B cell (primary cell): ENCODE measurements at regions not wholly inside any gene's neighbourhood (a gene's known extent, or its start where the extent isn't known, plus 50 kb on each side); places are given as distances from the start of the nearest gene placed in this dataset.

ENCODE experiments used
- EZH2 ChIP-seq: IDR thresholded peaks from 2 replicates; pipeline ENCODE4 v1.6.1; 2012; ENCODE audit warnings: borderline replicate concordance, low read depth, mild to moderate bottlenecking, moderate library complexity, low read length; ENCODE audit not compliant: insufficient read depth, poor library complexity, severe bottlenecking
- TF ChIP-seq, protein P1 (sequence below): fragments of 200-600 bp; IDR thresholded peaks from one replicate; pipeline ENCODE4 v1.8.0; 2022; ENCODE audit warnings: antibody characterized with exemption, mild to moderate bottlenecking

DNA sequence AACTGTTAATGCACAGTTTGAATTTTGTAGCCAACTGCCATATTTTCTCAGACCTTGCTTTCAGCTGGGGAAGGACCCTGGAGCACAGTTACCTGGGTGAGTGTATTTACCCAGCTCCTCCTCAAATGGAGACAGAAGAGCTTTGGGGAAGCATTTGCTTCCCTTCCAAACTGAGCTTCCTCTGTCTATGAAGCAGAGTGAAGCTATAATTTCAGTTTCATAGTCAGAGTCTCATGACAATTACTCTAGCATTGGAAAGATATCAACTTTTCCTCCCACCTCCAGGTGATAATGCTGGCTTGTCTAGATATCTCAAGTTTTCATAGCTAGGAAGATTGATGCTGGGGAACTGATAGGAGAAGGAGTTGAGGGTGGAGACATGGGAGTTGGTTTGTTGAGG is 406.4 kb upstream of the CLINT1 start:
- TF ChIP-seq, protein P1, sequence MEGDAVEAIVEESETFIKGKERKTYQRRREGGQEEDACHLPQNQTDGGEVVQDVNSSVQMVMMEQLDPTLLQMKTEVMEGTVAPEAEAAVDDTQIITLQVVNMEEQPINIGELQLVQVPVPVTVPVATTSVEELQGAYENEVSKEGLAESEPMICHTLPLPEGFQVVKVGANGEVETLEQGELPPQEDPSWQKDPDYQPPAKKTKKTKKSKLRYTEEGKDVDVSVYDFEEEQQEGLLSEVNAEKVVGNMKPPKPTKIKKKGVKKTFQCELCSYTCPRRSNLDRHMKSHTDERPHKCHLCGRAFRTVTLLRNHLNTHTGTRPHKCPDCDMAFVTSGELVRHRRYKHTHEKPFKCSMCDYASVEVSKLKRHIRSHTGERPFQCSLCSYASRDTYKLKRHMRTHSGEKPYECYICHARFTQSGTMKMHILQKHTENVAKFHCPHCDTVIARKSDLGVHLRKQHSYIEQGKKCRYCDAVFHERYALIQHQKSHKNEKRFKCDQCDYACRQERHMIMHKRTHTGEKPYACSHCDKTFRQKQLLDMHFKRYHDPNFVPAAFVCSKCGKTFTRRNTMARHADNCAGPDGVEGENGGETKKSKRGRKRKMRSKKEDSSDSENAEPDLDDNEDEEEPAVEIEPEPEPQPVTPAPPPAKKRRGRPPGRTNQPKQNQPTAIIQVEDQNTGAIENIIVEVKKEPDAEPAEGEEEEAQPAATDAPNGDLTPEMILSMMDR, result no peak
- TF ChIP-seq EZH2, result no peak
